NCI-H460 (cell line): ENCODE measurements at regions not wholly inside any gene's neighbourhood (a gene's known extent, or its start where the extent isn't known, plus 50 kb on each side); places are given as distances from the start of the nearest gene placed in this dataset.
"Not testable (repeated sequence)": the region's sequence is repeated elsewhere in the genome, so short reads cannot be mapped to it uniquely, and the experiment has no call there.

ENCODE experiments used
- DNase-seq: peaks from one replicate; pipeline ENCODE4 v3.0.0-alpha.2; 2016; ENCODE audit warnings: low read depth; ENCODE audit errors: extremely low read depth

- DNase-seq = no peak
These were observed 413.7 kb upstream of the TBL1XR1 start for GRCh38 chr3:177610686-177611633.

- DNase-seq = no peak
These were observed 414.6 kb upstream of the TBL1XR1 start for GRCh38 chr3:177611752-177612334.

- no peak for DNase-seq
These were observed 416.6 kb upstream of the TBL1XR1 start for GRCh38 chr3:177613901-177614300.

- no peak for DNase-seq
These were observed 417.7 kb upstream of the TBL1XR1 start for GRCh38 chr3:177615015-177615414.

- DNase-seq = no peak
These were observed 421.8 kb upstream of the TBL1XR1 start for GRCh38 chr3:177618873-177619733.

- DNase-seq = no peak
These were observed 422.8 kb upstream of the TBL1XR1 start for GRCh38 chr3:177620073-177620472.

GRCh38 chr3:177622520-177622919, 425.2 kb upstream of the TBL1XR1 start:
- no peak for DNase-seq

GRCh38 chr3:177622982-177623617, 425.8 kb upstream of the TBL1XR1 start:
- DNase-seq = no peak

GRCh38 chr3:177624528-177625495, 427.5 kb upstream of the TBL1XR1 start:
- no peak for DNase-seq

GRCh38 chr3:177626045-177626444, 428.8 kb upstream of the TBL1XR1 start:
- DNase-seq = no peak

GRCh38 chr3:177628095-177628719, 430.9 kb upstream of the TBL1XR1 start:
- DNase-seq = not testable (repeated sequence)

GRCh38 chr3:177629276-177629675, 432.0 kb upstream of the TBL1XR1 start:
- no peak for DNase-seq

- DNase-seq = peak; percentile 42
These were observed 436.5 kb upstream of the TBL1XR1 start for GRCh38 chr3:177633671-177634207.

- not testable (repeated sequence) for DNase-seq
These were observed 438.4 kb upstream of the TBL1XR1 start for GRCh38 chr3:177635601-177636106.

- DNase-seq = no peak
These were observed 443.2 kb upstream of the TBL1XR1 start for GRCh38 chr3:177640319-177640965.

GRCh38 chr3:177641206-177641605, 443.9 kb upstream of the TBL1XR1 start:
- DNase-seq = no peak

- DNase-seq = no peak
These were observed 444.9 kb upstream of the TBL1XR1 start for GRCh38 chr3:177642042-177642803.
